H9 (cell line): ENCODE measurements at regions not wholly inside any gene's neighbourhood (a gene's known extent, or its start where the extent isn't known, plus 50 kb on each side); places are given as distances from the start of the nearest gene placed in this dataset.

ENCODE experiments used
- DNase-seq: peaks from one replicate; pipeline ENCODE4 v3.0.0-alpha.2; 2017
- H2AFZ ChIP-seq: one replicate; pipeline ENCODE4 v1.6.1; 2013; ENCODE audit warnings: mild to moderate bottlenecking, low read length, control low read depth, moderate library complexity
- H2AK5ac ChIP-seq: 2 replicates; pipeline ENCODE4 v1.6.1; 2013; ENCODE audit warnings: low read length, control low read depth, mixed read lengths; ENCODE audit not compliant: insufficient read length
- H2BK120ac ChIP-seq: one replicate; pipeline ENCODE4 v1.6.1; 2013; ENCODE audit warnings: low read depth, mild to moderate bottlenecking, low read length, control low read depth, inconsistent platforms; ENCODE audit not compliant: poor library complexity, severe bottlenecking
- H2BK12ac ChIP-seq: 2 replicates; pipeline ENCODE4 v1.6.1; 2013; ENCODE audit warnings: low read length, control low read depth, mixed read lengths, low read depth; ENCODE audit not compliant: insufficient read length
- H2BK15ac ChIP-seq: 2 replicates; pipeline ENCODE4 v1.6.1; 2013; ENCODE audit warnings: low read depth, low read length, control low read depth
- H2BK20ac ChIP-seq: one replicate; pipeline ENCODE4 v1.6.1; 2013; ENCODE audit warnings: low read depth, mild to moderate bottlenecking, low read length, control low read depth, inconsistent platforms; ENCODE audit not compliant: poor library complexity, severe bottlenecking
- H2BK5ac ChIP-seq: 2 replicates; pipeline ENCODE4 v1.6.1; 2013; ENCODE audit warnings: low read length, control low read depth, mixed read lengths; ENCODE audit not compliant: insufficient read length
- H3K14ac ChIP-seq: 2 replicates; pipeline ENCODE4 v1.6.1; 2013; ENCODE audit warnings: low read length, control low read depth; ENCODE audit not compliant: insufficient read depth
- H3K18ac ChIP-seq: 2 replicates; pipeline ENCODE4 v1.6.1; 2013; ENCODE audit warnings: low read depth, mild to moderate bottlenecking, mixed read lengths, low read length, control low read depth; ENCODE audit not compliant: insufficient read length
- H3K23ac ChIP-seq: 2 replicates; pipeline ENCODE4 v1.6.1; 2013; ENCODE audit warnings: low read length, control low read depth, mixed read lengths, low read depth; ENCODE audit not compliant: insufficient read length
- H3K23me2 ChIP-seq: 2 replicates; pipeline ENCODE4 v1.6.1; 2013; ENCODE audit warnings: low read depth, mild to moderate bottlenecking, mixed read lengths, low read length, control low read depth; ENCODE audit not compliant: insufficient read length, poor library complexity, severe bottlenecking
- H3K27ac ChIP-seq: 2 replicates; pipeline ENCODE4 v1.5.1; 2013; ENCODE audit warnings: low read length, control low read depth, mixed read lengths, low read depth; ENCODE audit not compliant: insufficient read length
- H3K27me3 ChIP-seq: 2 replicates; pipeline ENCODE4 v1.6.1; 2013; ENCODE audit warnings: low read length, control low read depth, inconsistent platforms; ENCODE audit not compliant: insufficient read depth
- H3K4ac ChIP-seq: 2 replicates; pipeline ENCODE4 v1.6.1; 2013; ENCODE audit warnings: low read depth, mild to moderate bottlenecking, control low read depth, inconsistent platforms, low read length, moderate library complexity
- H3K4me1 ChIP-seq: 2 replicates; pipeline ENCODE4 v1.6.1; 2013; ENCODE audit warnings: low read length, control low read depth, inconsistent platforms; ENCODE audit not compliant: insufficient read depth
- H3K4me2 ChIP-seq: 2 replicates; pipeline ENCODE4 v1.6.1; 2013; ENCODE audit warnings: low read length, control low read depth, mixed read lengths; ENCODE audit not compliant: insufficient read length, insufficient read depth
- H3K56ac ChIP-seq: 2 replicates; pipeline ENCODE4 v1.6.1; 2013; ENCODE audit warnings: low read depth, mild to moderate bottlenecking, mixed read lengths, low read length, control low read depth; ENCODE audit not compliant: insufficient read length
- H3K79me1 ChIP-seq: 2 replicates; pipeline ENCODE4 v1.6.1; 2013; ENCODE audit warnings: low read depth, mild to moderate bottlenecking, moderate library complexity, low read length, control low read depth, inconsistent platforms; ENCODE audit not compliant: insufficient read depth, poor library complexity, severe bottlenecking
- H3K79me2 ChIP-seq: 2 replicates; pipeline ENCODE4 v1.6.1; 2013; ENCODE audit warnings: low read length, control low read depth, inconsistent platforms; ENCODE audit not compliant: insufficient read depth
- H3K9ac ChIP-seq: 2 replicates; pipeline ENCODE4 v1.6.1; 2013; ENCODE audit warnings: low read length, control low read depth, mixed read lengths; ENCODE audit not compliant: insufficient read length; ENCODE audit errors: extremely low read depth
- H3K9me3 ChIP-seq: one replicate; pipeline ENCODE4 v1.6.1; 2013; ENCODE audit warnings: low read depth, low read length, inconsistent platforms; ENCODE audit not compliant: control insufficient read depth
- H3T11ph ChIP-seq: one replicate; pipeline ENCODE4 v1.6.1; 2013; ENCODE audit warnings: mild to moderate bottlenecking, low read length, control low read depth, inconsistent platforms
- H4K20me1 ChIP-seq: one replicate; pipeline ENCODE4 v1.6.1; 2013; ENCODE audit not compliant: control insufficient read depth, insufficient read length, insufficient read depth
- H4K5ac ChIP-seq: 2 replicates; pipeline ENCODE4 v1.6.1; 2013; ENCODE audit warnings: low read depth, mild to moderate bottlenecking, mixed read lengths, low read length, control low read depth; ENCODE audit not compliant: insufficient read length
- H4K8ac ChIP-seq: replicated peaks from 2 replicates; pipeline ENCODE4 v1.6.1; 2013; ENCODE audit warnings: low read length, control low read depth, mixed read lengths, low read depth; ENCODE audit not compliant: insufficient read length
- H4K91ac ChIP-seq: 2 replicates; pipeline ENCODE4 v1.6.1; 2013; ENCODE audit warnings: low read depth, mild to moderate bottlenecking, moderate library complexity, mixed read lengths, low read length, control low read depth; ENCODE audit not compliant: insufficient read length
- H3K27ac Mint-ChIP-seq, 3 experiments: 2 replicates in 2 of 3; 3 replicates in 1 of 3; pipeline ENCODE4 v1.8.0; 2020 to 2021; ENCODE audit warnings: mixed read lengths in 3 of 3, mild to moderate bottlenecking in 1 of 3, moderate library complexity in 1 of 3
- H3K27me3 Mint-ChIP-seq: 2 replicates; pipeline ENCODE4 v1.8.0; 2021; ENCODE audit warnings: low read depth, mild to moderate bottlenecking, moderate library complexity, mixed read lengths
- H3K36me3 Mint-ChIP-seq, 3 experiments: 2 replicates in 2 of 3; 3 replicates in 1 of 3; pipeline ENCODE4 v1.8.0; 2020 to 2021; ENCODE audit warnings: low read depth in 3 of 3, mixed read lengths in 3 of 3; ENCODE audit not compliant: insufficient read depth in 1 of 3
- H3K4me1 Mint-ChIP-seq, 2 experiments: 2 replicates each; pipeline ENCODE4 v1.8.0; 2020; ENCODE audit warnings: mixed read lengths in 2 of 2
- H3K4me3 Mint-ChIP-seq, 2 experiments: 2 replicates in 1 of 2; 3 replicates in 1 of 2; pipeline ENCODE4 v1.8.0; 2020 to 2021; ENCODE audit warnings: mild to moderate bottlenecking in 2 of 2, mixed read lengths in 2 of 2, moderate library complexity in 1 of 2
- H3K9me3 Mint-ChIP-seq, 2 experiments: 2 replicates in 1 of 2; 3 replicates in 1 of 2; pipeline ENCODE4 v1.8.0; 2020; ENCODE audit warnings: mild to moderate bottlenecking in 2 of 2, mixed read lengths in 2 of 2, moderate library complexity in 1 of 2
- CTCF ChIP-seq: fragments of 200-600 bp; sonication (generic); conservative IDR thresholded peaks from 3 replicates; pipeline ENCODE4 v1.8.0; 2021; ENCODE audit warnings: antibody characterized with exemption, mild to moderate bottlenecking
- WGBS: extraction: QIAGEN DNeasy Blood & Tissue Kit; methylation state at CpG from one replicate; pipeline ENCODE4 v1.1.7; 2013; ENCODE audit warnings: missing lambda C conversion rate, low lambda C conversion rate, mixed read lengths; ENCODE audit not compliant: insufficient read length; ENCODE audit errors: extremely low coverage; 5-methylcytosine and 5-hydroxymethylcytosine counted together

GRCh38 chr1:95449516-95449915, 215.5 kb downstream of the RWDD3 start:
- Histone ChIP-seq H4K91ac (no peak overlapping the region), H3K27me3 (no peaks in the 10 kb centered on the region), H3K56ac (no peak overlapping the region), H2AFZ (no peak overlapping the region), H3K4ac (no peak overlapping the region), H3K9me3 (no peaks in the 10 kb centered on the region), H3K23me2 (no peaks in the 10 kb centered on the region), H2AK5ac (no peak overlapping the region), H3K4me2 (no peak overlapping the region), H3K9ac (no peak overlapping the region), H3K79me2 (no peaks in the 10 kb centered on the region), H3K79me1 (no peaks in the 10 kb centered on the region), H4K8ac (no peak overlapping the region), H3K4me1 (no peaks in the 10 kb centered on the region), H3T11ph (no peak overlapping the region), H2BK15ac (no peak overlapping the region), H3K23ac (no peak overlapping the region), H3K27ac (no peak overlapping the region), H2BK120ac (no peak overlapping the region), H3K18ac (no peak overlapping the region), H2BK5ac (no peak overlapping the region), H2BK12ac (no peak overlapping the region), H4K20me1 (no peaks in the 10 kb centered on the region), H2BK20ac (no peak overlapping the region), H4K5ac (no peak overlapping the region), H3K14ac (no peak overlapping the region)
- no CpG with 5 or more reads among the region's 3 CpGs for WGBS
- no peak for TF ChIP-seq CTCF
- H3K9me3 Mint-ChIP-seq: peaks cover 0 to 5% of the 10 kb centered on the region in 2 experiments; a peak in 4 of 5 replicates
- peaks cover 3 to 5% of the 10 kb centered on the region in 2 experiments; a peak in 2 of 4 replicates for H3K4me1 Mint-ChIP-seq
- no peak overlapping the region for H3K27ac Mint-ChIP-seq
- no peak for DNase-seq
- H3K4me3 Mint-ChIP-seq: no peak overlapping the region
- H3K27me3 Mint-ChIP-seq: no peaks in the 10 kb centered on the region
- H3K36me3 Mint-ChIP-seq: peaks cover 0 to 12% (median 0%) of the 10 kb centered on the region in 3 experiments; a peak in 5 of 7 replicates
